Aorta (tissue), 5 donors: ENCODE measurements at regions not wholly inside any gene's neighbourhood (a gene's known extent, or its start where the extent isn't known, plus 50 kb on each side); places are given as distances from the start of the nearest gene placed in this dataset.

Source experiments
- ATAC-seq: fragments of 200-7000 bp; cut with Tn5 transposase; one replicate; pipeline ENCODE4 v1.9.1; 2022; ENCODE audit warnings: moderate library complexity; ENCODE audit not compliant: low FRiP score
- DNase-seq, 2 donors: peaks; one replicate each; pipeline ENCODE4 v3.0.0-alpha.2; 2020
- H3K27ac ChIP-seq, 2 donors: one replicate each; pipeline ENCODE4 v1.5.1; 2013; ENCODE audit warnings: low read length in 2 of 2, mild to moderate bottlenecking in 2 of 2, moderate library complexity in 2 of 2, control low read depth in 1 of 2, inconsistent platforms in 1 of 2, low read depth in 1 of 2
- H3K27me3 ChIP-seq, 2 donors: one replicate each; pipeline ENCODE4 v1.6.1; 2013; ENCODE audit warnings: control low read depth in 1 of 2, low read length in 1 of 2, mild to moderate bottlenecking in 1 of 2, moderate library complexity in 1 of 2; ENCODE audit not compliant: insufficient read depth in 2 of 2, control insufficient read depth in 1 of 2
- H3K36me3 ChIP-seq, 2 donors: one replicate each; pipeline ENCODE4 v1.6.1; 2013; ENCODE audit warnings: control low read depth in 1 of 2, low read length in 1 of 2, mild to moderate bottlenecking in 1 of 2; ENCODE audit not compliant: insufficient read depth in 2 of 2, control insufficient read depth in 1 of 2
- H3K4me1 ChIP-seq, 2 donors: one replicate each; pipeline ENCODE4 v1.6.1; 2013; ENCODE audit warnings: low read length in 2 of 2, control low read depth in 1 of 2, mild to moderate bottlenecking in 1 of 2, moderate library complexity in 1 of 2; ENCODE audit not compliant: insufficient read depth in 2 of 2, control insufficient read depth in 1 of 2
- H3K4me3 ChIP-seq, 2 donors: one replicate each; pipeline ENCODE4 v1.5.1; 2013; ENCODE audit warnings: low read length in 2 of 2, control low read depth in 1 of 2, mild to moderate bottlenecking in 1 of 2
- H3K9me3 ChIP-seq: one replicate; pipeline ENCODE4 v1.6.1; 2013; ENCODE audit warnings: mild to moderate bottlenecking, low read length; ENCODE audit not compliant: control insufficient read depth
- WGBS, 2 donors: extraction: QIAGEN DNeasy Blood & Tissue Kit; methylation state at CpG; one replicate each; pipeline ENCODE4 v1.1.7; 2013; 5-methylcytosine and 5-hydroxymethylcytosine counted together
- intact Hi-C, 2 donors: fragments of 100-400 bp; cut with DNase I; formaldehyde crosslinking; loops; one replicate each; pipeline versions ENCODE4 v1.14.2 to v1.15.0; 2022
- donor health status: healthy with polysubstance abuse.
- donor health status: Bipolar disorder and iron deficiency.
- donor health status: DM: no; HTN: no; CAD: no.
- donor health status: DM: no; HTN: no; CAD: no.
- donor health status: DM: yes; HTN: yes; CAD: no.

GRCh38 chr9:19967216-19967887, 178.5 kb upstream of the SLC24A2 start:
- H3K4me3 ChIP-seq, result no peak overlapping the region
- ATAC-seq (no peak), DNase-seq (no peak)
- 54 to 64% methylated on average over 1 of the region's 1 CpG for WGBS, 2 donors
- intact Hi-C loops, result no loop called here
- H3K36me3 ChIP-seq, result no peaks in the 10 kb centered on the region
- no peaks in the 10 kb centered on the region for H3K9me3 ChIP-seq
- H3K27ac ChIP-seq, result no peak overlapping the region
- H3K4me1 ChIP-seq, result no peaks in the 10 kb centered on the region
- H3K27me3 ChIP-seq, result peaks cover 0 to 2% of the 10 kb centered on the region in 2 donors

GRCh38 chr9:19965336-19965735, 176.5 kb upstream of the SLC24A2 start:
- Histone ChIP-seq H3K4me3 (no peak overlapping the region), H3K27me3 (peaks cover 0 to 2% of the 10 kb centered on the region in 2 donors), H3K27ac (no peak overlapping the region), H3K36me3 (no peaks in the 10 kb centered on the region), H3K9me3 (no peaks in the 10 kb centered on the region), H3K4me1 (no peaks in the 10 kb centered on the region)
- DNase-seq, result no peak
- no peak for ATAC-seq
- intact Hi-C loops, result no loop called here
- WGBS, 2 donors, result 52 to 55% methylated on average over 4 of the region's 4 CpGs

GRCh38 chr9:19947996-19948395, 159.2 kb upstream of the SLC24A2 start:
- Histone ChIP-seq H3K36me3 (no peaks in the 10 kb centered on the region), H3K4me3 (no peak overlapping the region), H3K4me1 (no peaks in the 10 kb centered on the region), H3K27me3 (no peaks in the 10 kb centered on the region), H3K9me3 (no peaks in the 10 kb centered on the region), H3K27ac (no peak overlapping the region)
- 42 to 44% methylated on average over 1 of the region's 1 CpG for WGBS, 2 donors
- intact Hi-C loops, result no loop called here
- DNase-seq, result no peak
- no peak for ATAC-seq

DNA sequence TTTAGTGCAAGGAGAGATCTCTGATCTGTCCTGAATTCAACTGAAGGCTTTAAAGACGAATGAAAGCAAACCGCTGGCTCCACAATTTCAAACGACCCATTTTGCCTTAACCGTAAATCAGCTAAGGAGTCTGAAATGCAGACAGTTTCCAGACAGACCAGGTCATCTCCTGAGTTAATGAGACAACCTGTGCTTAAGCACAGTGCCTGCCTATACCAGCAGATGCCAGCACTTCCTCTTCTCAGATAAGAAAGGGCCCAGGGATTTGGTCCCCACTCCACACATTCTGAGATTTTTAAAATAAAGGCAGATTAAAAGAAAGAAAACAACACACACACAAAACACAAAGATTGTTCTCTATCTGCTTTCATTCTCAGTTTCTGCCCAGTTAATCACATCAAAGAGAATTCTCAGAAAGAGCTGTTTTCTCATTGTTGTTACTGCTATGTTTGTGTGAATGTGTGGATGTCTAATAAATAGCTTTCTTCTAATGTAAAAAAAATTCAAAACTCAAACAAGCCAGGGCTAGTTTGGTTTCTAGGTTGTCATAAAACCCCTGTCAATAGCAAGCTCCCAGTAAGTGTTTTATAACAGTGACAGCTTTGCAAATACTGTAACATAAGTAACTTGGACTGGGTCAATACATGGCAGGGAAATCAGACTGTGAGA, 157.7 kb upstream of the SLC24A2 start:
- Histone ChIP-seq H3K4me3 (no peak overlapping the region), H3K27me3 (no peaks in the 10 kb centered on the region), H3K27ac (no peak overlapping the region), H3K4me1 (no peaks in the 10 kb centered on the region), H3K36me3 (no peaks in the 10 kb centered on the region), H3K9me3 (no peaks in the 10 kb centered on the region)
- DNase-seq (no peak), ATAC-seq (no peak)
- intact Hi-C loops, result no loop called here
- WGBS, 2 donors, result 20 to 26% methylated on average over 4 of the region's 4 CpGs

DNA sequence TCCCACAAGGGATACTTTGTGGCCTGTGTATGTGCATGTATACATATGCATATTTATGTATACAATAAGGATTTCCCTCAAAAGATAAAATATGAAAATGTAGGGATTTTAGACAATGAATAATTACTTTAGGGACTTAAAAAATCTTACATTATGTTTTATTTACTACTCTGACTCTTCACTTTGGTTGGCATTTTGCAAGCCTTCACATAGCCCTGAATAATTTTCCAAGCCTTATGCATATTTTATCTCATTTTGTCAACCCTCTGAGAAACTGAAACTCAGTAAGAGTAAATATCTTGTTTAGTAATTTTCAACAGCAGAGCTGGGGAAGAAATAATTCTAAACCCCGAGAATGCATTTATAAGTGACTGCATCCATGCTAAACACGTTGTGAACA, 153.0 kb upstream of the SLC24A2 start:
- WGBS, 2 donors, result 49 to 58% methylated on average over 2 of the region's 2 CpGs
- H3K4me1 ChIP-seq, result no peaks in the 10 kb centered on the region
- H3K27me3 ChIP-seq, result no peaks in the 10 kb centered on the region
- no peak overlapping the region for H3K4me3 ChIP-seq
- no peaks in the 10 kb centered on the region for H3K9me3 ChIP-seq
- DNase-seq (no peak), ATAC-seq (no peak)
- intact Hi-C loops, result no loop called here
- H3K27ac ChIP-seq, result no peak overlapping the region
- no peaks in the 10 kb centered on the region for H3K36me3 ChIP-seq

DNA sequence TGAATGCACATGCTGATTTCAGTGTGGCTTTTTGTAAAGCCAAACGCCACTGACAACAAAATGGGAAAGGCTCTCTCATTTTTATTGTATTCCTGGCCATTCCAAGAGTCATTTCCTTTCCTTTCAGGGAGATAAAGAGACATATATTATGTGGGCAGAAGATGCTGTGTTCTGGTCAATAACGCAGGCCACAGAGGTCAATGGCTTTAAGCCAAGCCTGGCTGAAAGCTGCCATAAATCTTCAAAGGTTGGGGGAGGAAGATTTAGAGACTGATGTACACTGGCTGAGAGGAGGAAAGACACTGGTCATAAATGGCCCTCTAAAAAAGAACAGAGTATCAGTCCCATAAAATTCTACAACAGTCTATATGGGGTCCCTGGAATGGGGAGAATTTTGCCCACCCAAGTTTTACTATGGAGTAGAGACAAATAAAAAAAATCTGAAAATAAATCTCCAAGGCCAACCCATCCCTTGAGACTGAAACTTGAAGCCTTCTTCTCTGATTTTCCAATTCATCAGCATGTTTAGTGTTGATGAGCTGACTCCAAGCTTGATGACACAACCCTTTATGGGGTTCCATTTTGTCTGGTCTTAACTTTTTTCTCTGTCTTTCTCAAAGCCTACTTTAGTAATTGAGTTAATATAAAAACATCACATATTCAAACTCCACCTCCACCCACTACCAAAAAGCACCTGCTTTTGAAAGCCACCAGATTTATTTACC, 152.1 kb upstream of the SLC24A2 start:
- 44 to 53% methylated on average over 2 of the region's 2 CpGs for WGBS, 2 donors
- no peaks in the 10 kb centered on the region for H3K9me3 ChIP-seq

GRCh38 chr9:19939734-19940278, 151.0 kb upstream of the SLC24A2 start:
- 16 to 21% methylated on average over 5 of the region's 5 CpGs for WGBS, 2 donors
- ATAC-seq, result no peak
- Histone ChIP-seq H3K4me1 (no peaks in the 10 kb centered on the region), H3K27ac (no peak overlapping the region), H3K9me3 (no peaks in the 10 kb centered on the region), H3K36me3 (no peaks in the 10 kb centered on the region), H3K4me3 (no peak overlapping the region), H3K27me3 (no peaks in the 10 kb centered on the region)
- intact Hi-C loops, result no loop called here
- DNase-seq, result no peak

More for the DNA sequence above, 152.1 kb upstream of the SLC24A2 start:
- H3K4me1 ChIP-seq, result no peaks in the 10 kb centered on the region
- ATAC-seq (no peak), DNase-seq (no peak)
- no peaks in the 10 kb centered on the region for H3K27me3 ChIP-seq
- H3K36me3 ChIP-seq, result no peaks in the 10 kb centered on the region
- no peak overlapping the region for H3K27ac ChIP-seq
- intact Hi-C loops, result no loop called here
- no peak overlapping the region for H3K4me3 ChIP-seq

GRCh38 chr9:19938990-19939733, 150.3 kb upstream of the SLC24A2 start:
- intact Hi-C loops, result no loop called here
- ATAC-seq (no peak), DNase-seq (no peak)
- no peaks in the 10 kb centered on the region for H3K4me1 ChIP-seq
- no peaks in the 10 kb centered on the region for H3K9me3 ChIP-seq
- no peak overlapping the region for H3K4me3 ChIP-seq
- WGBS, 2 donors, result 80 to 84% methylated on average over 6 of the region's 6 CpGs
- H3K36me3 ChIP-seq, result no peaks in the 10 kb centered on the region
- no peaks in the 10 kb centered on the region for H3K27me3 ChIP-seq
- H3K27ac ChIP-seq, result no peak overlapping the region
